GM18858 (cell line): ENCODE measurements at regions not wholly inside any gene's neighbourhood (a gene's known extent, or its start where the extent isn't known, plus 50 kb on each side); places are given as distances from the start of the nearest gene placed in this dataset.

Experiments used
- ATAC-seq: cut with Tn5 transposase; IDR thresholded peaks from one replicate; pipeline ENCODE4 v1.9.1; 2021; ENCODE audit not compliant: unreplicated experiment

DNA sequence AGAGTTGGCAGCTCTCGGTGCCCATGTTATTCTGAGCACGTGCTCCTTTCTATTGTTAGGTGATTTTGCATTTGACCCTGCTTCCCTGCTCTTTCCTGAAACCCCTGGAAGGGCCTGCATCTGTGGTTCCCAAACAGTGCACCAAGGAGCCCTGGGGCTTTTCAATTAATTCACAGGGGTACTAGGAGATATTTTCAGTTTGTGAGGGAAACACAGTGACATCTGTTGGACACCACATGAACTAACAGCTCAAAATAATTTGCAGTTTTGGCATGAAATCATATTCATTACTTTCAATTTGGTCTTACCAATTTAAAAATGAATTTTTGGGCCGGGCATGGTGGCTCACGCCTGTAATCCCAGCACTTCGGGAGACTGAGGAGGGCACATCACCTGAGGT lies 156.6 kb downstream of the GATB start:
- ATAC-seq, result no peak

DNA sequence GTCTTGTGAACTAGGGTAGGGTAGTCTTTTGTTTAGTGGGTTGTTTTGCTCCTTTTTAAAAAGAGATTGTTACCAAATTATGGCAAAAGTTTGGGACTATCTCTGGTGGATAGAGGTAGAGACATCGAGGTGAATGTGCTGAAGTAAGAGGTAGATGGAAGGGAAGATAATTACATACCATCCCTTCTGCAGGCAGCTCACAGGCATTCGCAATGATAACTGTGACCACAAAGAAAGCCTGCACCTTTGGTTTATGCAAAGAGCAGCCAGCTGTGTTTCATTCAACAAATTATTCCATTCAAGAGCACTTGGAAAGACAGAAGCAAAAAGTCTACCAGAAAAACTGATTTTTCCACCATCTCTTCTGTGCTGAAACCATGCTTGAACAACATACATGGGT lies 155.6 kb downstream of the GATB start:
- no peak for ATAC-seq

DNA sequence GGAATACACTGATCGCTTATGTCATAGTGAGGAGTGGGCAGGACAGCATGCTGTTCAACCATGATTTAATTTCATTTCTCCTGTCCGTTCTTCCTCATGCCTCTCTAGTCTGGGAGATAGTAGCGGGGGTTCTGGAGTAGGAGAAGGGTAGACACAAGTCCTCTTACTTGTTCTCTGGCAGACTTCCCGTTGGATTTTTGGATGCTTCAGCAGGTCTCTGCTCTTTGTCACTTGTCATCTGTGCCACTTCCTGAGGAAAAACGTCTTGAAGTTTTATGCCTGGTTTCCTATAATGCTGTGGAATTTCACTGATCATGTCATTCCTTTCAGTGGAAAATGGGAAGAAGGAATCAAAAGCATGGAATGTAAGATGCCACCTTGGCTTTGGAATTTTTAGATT lies 154.7 kb downstream of the GATB start:
- no peak for ATAC-seq

DNA sequence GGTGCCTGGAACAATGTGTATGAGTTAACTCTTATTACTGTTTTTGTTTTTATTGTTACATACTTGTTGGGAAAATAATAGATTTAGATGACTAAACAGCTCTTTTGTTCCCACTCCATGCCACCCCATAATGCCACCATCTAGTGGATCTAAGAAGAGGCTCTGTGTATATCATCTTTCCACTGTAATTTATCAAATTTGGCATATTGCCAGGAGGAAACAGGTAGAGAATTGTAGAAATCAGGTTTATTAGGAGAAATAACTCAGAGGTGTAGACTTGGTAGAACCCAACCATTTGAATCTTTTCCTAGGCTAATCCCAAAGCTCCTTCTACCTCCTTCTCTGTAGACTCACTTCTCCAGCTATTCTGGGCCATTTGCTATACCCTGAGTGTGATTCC lies 150.6 kb downstream of the GATB start:
- ATAC-seq, result no peak

DNA sequence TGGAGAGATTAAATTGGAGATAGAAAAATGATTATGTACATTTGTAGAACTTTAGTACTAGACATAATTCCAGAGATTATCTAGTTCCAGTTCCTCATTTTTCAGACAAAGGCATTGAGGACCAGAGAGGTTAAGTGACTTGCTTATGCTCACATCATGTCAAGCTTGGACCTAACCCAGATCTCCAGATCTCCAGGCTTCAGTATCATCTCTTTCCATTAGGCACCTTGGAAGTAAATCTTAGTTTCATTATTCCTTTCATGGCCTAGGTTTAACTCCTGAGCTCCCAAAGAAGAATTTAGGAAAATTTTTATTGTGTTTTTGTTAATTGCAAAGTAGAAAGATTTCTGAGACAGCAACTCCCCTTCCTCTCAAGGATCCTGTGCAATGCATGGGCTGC lies 148.8 kb downstream of the GATB start:
- no peak for ATAC-seq

DNA sequence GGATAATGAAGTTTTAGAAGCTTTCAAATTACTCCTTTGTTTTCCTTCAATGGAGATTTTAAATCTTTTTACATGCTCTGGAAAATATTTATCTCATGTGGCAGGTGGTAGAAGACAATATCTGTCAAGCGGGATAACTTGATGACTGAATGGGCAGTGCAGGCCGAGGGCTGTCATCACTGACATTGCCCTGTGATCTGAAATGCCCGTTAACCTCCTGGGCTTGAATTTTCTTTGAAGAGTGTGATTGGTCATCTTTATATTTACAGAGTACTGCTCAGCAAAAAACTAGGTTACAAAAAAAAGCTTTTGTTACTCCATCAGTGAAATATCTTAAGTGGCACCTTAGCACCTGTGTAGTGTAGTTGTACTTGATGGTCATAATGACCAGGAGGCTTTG lies 147.5 kb downstream of the GATB start:
- no peak for ATAC-seq

DNA sequence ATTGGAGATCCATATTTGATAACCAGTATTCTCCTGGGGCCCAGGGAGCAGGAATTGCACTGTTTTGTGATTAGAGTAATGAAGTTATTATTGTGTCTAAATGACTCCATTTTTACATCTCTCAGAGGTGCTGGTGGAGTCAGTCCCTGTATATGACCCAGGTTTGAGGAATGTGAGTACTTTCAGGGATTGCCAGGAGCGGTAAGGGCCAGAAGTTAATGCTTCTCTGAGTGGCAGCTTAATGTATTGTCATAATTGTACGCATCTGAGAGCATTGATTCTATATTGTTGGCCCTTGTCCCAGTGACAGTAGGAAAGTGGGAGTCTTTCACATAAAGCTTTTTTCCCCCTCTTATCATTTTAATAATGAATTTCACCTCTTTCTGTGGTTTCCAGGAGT lies 146.2 kb downstream of the GATB start:
- no peak for ATAC-seq

DNA sequence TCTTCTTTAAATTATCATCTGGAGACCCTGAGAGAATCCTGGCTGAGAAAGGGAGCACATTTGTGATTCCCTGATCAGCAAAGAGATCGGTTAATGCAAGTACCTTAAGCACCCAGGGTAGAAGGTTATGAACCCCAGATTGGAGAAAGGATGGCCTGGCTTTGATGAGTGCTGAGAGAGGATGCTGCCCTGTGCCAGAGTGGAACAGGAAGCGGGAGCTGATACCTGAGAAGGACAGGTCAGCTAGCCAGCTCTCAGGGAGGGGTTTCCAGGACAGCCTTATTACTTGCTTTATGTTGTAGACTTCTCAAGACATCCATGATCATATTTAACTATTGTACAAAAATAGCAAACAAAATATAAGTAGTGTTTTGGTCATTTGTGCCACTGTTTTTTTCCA lies 141.9 kb downstream of the GATB start:
- ATAC-seq, result no peak

DNA sequence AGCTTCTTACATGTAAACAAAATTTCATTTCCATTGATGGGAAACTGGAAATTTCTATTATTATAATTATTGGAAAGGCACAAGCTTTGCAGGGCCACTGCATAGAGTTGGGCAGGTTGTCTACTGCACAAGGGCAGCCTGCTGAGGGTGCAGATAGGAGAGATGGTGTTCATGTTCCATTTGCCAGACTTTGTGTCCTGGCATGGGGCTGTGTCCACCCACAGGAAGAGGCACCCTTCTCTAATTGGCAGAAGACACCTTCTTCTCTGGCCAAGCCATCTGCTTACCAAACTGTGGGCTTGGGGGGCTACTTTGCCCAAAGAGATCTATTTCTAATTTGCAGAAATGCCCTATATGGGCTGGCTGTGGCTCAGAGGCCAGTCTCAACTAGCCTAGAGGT lies 140.7 kb downstream of the GATB start:
- no peak for ATAC-seq
